ENCODE measurements at regions not wholly inside any gene's neighbourhood (a gene's known extent, or its start where the extent isn't known, plus 50 kb on each side); places are given as distances from the start of the nearest gene placed in this dataset.

DNA sequence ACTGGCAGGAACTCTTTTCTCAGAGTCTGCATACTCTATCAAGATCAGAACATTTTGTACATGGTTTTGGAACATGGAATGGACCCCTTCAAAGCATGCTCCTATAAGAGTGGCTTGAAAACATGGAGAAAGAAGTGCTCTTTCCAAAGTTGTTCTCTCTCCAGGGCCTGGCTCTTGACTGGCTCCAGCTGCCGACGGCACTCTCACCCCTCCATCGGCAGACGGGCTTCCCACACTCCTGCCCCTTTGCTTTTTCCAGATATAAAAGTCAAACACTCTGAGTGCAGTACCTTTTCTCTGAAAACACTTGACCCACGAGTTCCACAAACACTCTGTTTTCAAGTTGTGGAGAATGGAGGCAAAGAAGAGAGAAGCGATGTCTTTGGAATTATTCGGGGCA lies 72.5 kb upstream of the ONECUT1 start:
- DNase-seq, result no peak
- intact Hi-C loops (cut with DNase I), result no loop called here

DNA sequence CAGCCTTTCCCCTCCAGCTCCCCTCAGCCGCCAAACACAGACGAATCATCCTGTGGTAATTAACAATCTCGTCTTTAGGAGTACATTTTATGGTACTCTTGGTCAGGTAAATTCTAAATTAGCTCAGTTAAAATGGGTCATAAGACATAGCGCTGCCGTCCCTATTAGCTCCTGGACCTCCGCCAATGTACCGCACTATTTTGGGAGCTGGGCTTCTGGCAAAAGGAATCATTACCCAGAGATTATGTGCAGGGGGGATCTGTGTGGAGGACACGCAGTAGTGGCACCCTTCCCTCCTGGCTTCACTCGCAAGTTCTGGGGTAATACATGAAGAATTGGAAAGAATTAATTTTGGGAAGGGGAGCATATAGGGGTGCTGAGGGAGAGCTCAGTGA lies 68.6 kb upstream of the ONECUT1 start:
- no peak for DNase-seq
- intact Hi-C loops (cut with DNase I), result no loop called here

DNA sequence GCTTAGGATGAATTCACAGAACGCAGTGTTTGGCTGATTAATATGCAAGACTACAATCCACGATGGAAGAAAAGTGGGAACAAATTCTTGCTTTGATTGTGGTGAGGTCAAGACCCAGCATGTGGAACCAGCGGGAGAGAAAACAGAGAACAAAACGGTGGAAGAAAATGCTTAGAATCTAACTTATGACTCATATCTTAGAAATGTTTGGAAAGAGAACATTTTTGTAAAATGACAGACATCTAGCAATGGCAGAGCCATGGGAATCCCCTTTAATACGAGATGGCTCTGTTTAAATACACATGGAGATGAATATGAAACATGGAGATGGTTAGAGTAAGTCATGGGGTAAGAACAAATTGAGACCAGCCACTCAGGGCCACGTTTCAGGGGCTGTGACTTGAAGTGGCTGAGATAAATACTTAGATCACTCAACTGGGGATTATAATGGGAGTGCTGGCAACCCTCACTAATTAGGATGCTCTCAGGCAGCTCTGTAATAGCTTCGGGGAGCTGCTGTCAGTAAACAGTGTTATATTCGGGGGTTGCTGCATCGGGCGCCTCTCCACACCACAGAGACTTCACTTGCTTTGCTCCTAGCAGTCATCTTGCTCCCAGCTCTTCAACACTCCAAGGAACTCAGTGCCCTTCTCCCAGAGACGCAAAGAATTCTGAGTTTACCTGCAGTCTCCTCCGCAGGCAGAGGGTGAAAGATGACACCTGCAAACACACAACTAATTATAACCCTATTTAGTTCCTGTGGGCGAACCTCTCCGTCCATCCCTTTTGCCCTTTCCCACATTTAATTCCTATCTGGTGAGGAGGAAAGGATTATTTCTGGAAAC lies 68.0 kb upstream of the ONECUT1 start:
- intact Hi-C loops (cut with DNase I), result no loop called here
- no peak for DNase-seq

DNA sequence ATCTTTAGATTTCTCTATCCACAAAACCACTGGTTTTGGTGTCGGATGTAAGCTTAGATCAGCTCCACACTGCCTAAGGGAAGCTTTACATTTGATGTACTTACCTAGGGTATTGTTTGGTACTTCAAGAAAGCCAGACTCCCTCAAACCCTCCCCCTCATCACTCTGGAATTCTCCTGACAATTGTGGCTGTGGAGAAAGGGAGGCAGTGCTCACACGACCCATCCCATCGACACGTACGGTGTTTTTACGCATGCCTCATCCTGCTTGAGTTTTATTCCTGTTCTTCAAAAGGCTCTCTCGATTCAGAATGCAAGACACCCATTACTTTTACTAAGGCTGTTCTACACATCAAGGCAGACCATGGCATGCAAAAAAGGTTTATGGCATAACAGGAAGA lies 67.3 kb upstream of the ONECUT1 start:
- no peak for DNase-seq
- intact Hi-C loops (cut with DNase I), result no loop called here

DNA sequence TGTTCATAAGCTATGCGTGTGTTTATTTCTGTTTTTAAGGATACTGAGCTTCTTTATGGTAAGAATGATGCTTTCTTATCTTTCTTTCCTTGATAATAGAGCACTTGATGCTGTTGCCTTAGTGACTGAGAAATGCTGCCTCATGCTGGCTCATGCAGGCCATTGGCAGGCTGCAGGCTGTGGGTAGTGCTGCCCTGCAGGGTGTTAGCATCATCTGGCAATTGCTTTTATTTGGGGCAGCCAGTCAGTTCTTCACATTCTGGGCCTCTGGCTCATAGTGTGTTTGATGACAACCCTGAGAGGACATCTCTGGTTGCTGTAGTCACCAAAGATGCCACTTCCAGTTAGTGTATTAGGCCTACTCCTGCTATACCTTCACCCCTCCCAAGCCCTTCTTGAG lies 66.2 kb upstream of the ONECUT1 start:
- intact Hi-C loops (cut with DNase I), result no loop called here

DNA sequence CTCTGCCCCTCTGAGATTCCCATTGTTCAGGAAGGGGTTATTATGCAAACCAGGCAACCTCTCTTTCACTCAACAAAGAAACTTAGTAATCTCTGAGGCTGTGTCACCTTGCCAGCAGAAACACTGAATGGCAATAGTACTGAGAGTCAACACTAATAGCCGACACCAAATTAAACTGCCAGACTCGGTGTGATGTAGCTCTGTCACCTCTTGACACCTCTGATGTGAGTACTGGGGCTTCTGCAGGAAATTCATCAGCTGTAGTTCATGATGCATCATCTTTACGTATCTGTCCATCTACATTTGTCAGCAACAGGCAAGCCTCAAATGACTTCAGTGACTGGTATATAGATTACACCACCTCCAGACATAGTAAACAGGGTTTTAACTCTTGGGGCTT lies 65.0 kb upstream of the ONECUT1 start:
- intact Hi-C loops (cut with DNase I), result no loop called here
- no peak for DNase-seq

More for the DNA sequence above, 66.2 kb upstream of the ONECUT1 start:
- no peak for DNase-seq

DNA sequence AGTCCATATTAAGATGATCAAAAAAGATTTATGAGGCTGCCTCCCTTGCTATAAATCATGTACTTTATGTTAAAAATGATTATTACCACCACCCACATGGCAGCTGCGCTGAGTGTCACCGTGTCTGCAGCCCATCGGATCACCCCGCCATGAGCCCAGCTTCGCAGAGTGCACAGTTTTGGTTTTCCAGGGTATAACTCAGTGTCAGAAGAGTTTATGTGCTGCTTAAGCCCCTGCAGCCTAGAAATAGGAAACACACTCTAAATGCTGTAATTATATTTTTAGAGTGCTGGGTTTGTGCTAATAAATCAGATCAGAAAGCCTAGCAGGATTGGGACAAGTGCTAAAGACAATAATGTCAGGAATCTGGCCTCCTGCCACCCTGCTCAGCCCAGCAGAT lies 54.7 kb upstream of the ONECUT1 start:
- no peak for DNase-seq
- intact Hi-C loops (cut with DNase I), result no loop called here
